Mesenchymal stem cell (in vitro differentiated cells and primary cell): ENCODE measurements at regions not wholly inside any gene's neighbourhood (a gene's known extent, or its start where the extent isn't known, plus 50 kb on each side); places are given as distances from the start of the nearest gene placed in this dataset.
A peak's percentile ranks its signal among the peaks of the same experiment; 100 is the strongest.

Experiments
- DNase-seq: peaks from one replicate; pipeline ENCODE4 v3.0.0-alpha.2; 2013
- H2AFZ ChIP-seq: one replicate; pipeline ENCODE4 v1.6.1; 2013; ENCODE audit warnings: low read depth, mild to moderate bottlenecking, control low read depth, inconsistent platforms, low read length, moderate library complexity
- H2AK5ac ChIP-seq: 2 replicates; pipeline ENCODE4 v1.6.1; 2013; ENCODE audit warnings: low read length, moderate library complexity, mild to moderate bottlenecking, inconsistent platforms; ENCODE audit not compliant: severe bottlenecking
- H2BK120ac ChIP-seq: one replicate; pipeline ENCODE4 v1.6.1; 2013; ENCODE audit warnings: low read depth, mild to moderate bottlenecking, inconsistent platforms, low read length, moderate library complexity
- H2BK12ac ChIP-seq, 2 experiments: one replicate each; pipeline ENCODE4 v1.6.1; 2013; ENCODE audit warnings: inconsistent platforms in 2 of 2, low read length in 2 of 2, mild to moderate bottlenecking in 2 of 2, moderate library complexity in 2 of 2, control low read depth in 1 of 2
- H2BK15ac ChIP-seq: one replicate; pipeline ENCODE4 v1.6.1; 2013; ENCODE audit warnings: mild to moderate bottlenecking, low read depth, inconsistent platforms; ENCODE audit not compliant: poor library complexity, severe bottlenecking
- H2BK5ac ChIP-seq: 2 replicates; pipeline ENCODE4 v1.6.1; 2013; ENCODE audit warnings: low read depth, mild to moderate bottlenecking, low read length, control low read depth, inconsistent platforms; ENCODE audit not compliant: poor library complexity, severe bottlenecking
- H3K14ac ChIP-seq, 2 experiments: one replicate each; pipeline ENCODE4 v1.6.1; 2013; ENCODE audit warnings: inconsistent platforms in 2 of 2, low read length in 2 of 2, control low read depth in 1 of 2, mild to moderate bottlenecking in 1 of 2, moderate library complexity in 1 of 2
- H3K18ac ChIP-seq, 2 experiments: one replicate each; pipeline ENCODE4 v1.6.1; 2013; ENCODE audit warnings: inconsistent platforms in 2 of 2, low read length in 2 of 2, control low read depth in 1 of 2, low read depth in 1 of 2, mild to moderate bottlenecking in 1 of 2
- H3K23ac ChIP-seq, 2 experiments: one replicate each; pipeline ENCODE4 v1.6.1; 2013; ENCODE audit warnings: inconsistent platforms in 2 of 2, low read length in 2 of 2, mild to moderate bottlenecking in 2 of 2, moderate library complexity in 2 of 2, control low read depth in 1 of 2
- H3K27ac ChIP-seq: 2 replicates; pipeline ENCODE4 v1.5.1; 2013; ENCODE audit warnings: mild to moderate bottlenecking, moderate library complexity, low read length, control low read depth, inconsistent platforms; ENCODE audit not compliant: poor library complexity, severe bottlenecking
- H3K27me3 ChIP-seq, 2 experiments: 2 replicates each; pipeline versions ENCODE4 v1.6.1 to v1.7.0; 2013; ENCODE audit warnings: low read length in 2 of 2, mild to moderate bottlenecking in 2 of 2, moderate library complexity in 2 of 2, control low read depth in 1 of 2, inconsistent platforms in 1 of 2; ENCODE audit not compliant: control insufficient read depth in 1 of 2, insufficient read depth in 1 of 2
- H3K36me3 ChIP-seq, 2 experiments: 2 replicates each; pipeline versions ENCODE4 v1.6.1 to v1.7.0; 2013; ENCODE audit warnings: low read length in 2 of 2, control low read depth in 1 of 2, inconsistent platforms in 1 of 2, low read depth in 1 of 2, mild to moderate bottlenecking in 1 of 2; ENCODE audit not compliant: insufficient read depth in 2 of 2, control insufficient read depth in 1 of 2
- H3K4ac ChIP-seq, 2 experiments: one replicate each; pipeline ENCODE4 v1.6.1; 2013; ENCODE audit warnings: inconsistent platforms in 2 of 2, low read length in 2 of 2, mild to moderate bottlenecking in 2 of 2, moderate library complexity in 2 of 2, control low read depth in 1 of 2, low read depth in 1 of 2
- H3K4me1 ChIP-seq: 2 replicates; pipeline ENCODE4 v1.6.1; 2013; ENCODE audit warnings: low read depth, low read length, control low read depth; ENCODE audit not compliant: control insufficient read depth, insufficient read depth
- H3K4me2 ChIP-seq: 2 replicates; pipeline ENCODE4 v1.6.1; 2013; ENCODE audit warnings: low read length, mild to moderate bottlenecking, inconsistent platforms; ENCODE audit not compliant: poor library complexity, severe bottlenecking
- H3K4me3 ChIP-seq, 2 experiments: 2 replicates each; pipeline versions ENCODE4 v1.5.1 to v1.7.0; 2013; ENCODE audit warnings: low read length in 2 of 2, mild to moderate bottlenecking in 2 of 2, control low read depth in 1 of 2, low read depth in 1 of 2; ENCODE audit not compliant: insufficient read depth in 1 of 2
- H3K79me1 ChIP-seq: replicated peaks from 2 replicates; pipeline ENCODE4 v1.6.1; 2013; ENCODE audit warnings: mild to moderate bottlenecking, control low read depth, low read length, inconsistent platforms; ENCODE audit not compliant: poor library complexity, severe bottlenecking
- H3K9ac ChIP-seq: 2 replicates; pipeline ENCODE4 v1.7.0; 2013; ENCODE audit warnings: mild to moderate bottlenecking, low read length, moderate library complexity
- H3K9me3 ChIP-seq: 2 replicates; pipeline ENCODE4 v1.7.0; 2013; ENCODE audit warnings: mild to moderate bottlenecking, low read length; ENCODE audit not compliant: control insufficient read depth
- H4K8ac ChIP-seq: one replicate; pipeline ENCODE4 v1.6.1; 2013; ENCODE audit warnings: inconsistent platforms, mild to moderate bottlenecking, low read length, moderate library complexity
- H4K91ac ChIP-seq: one replicate; pipeline ENCODE4 v1.6.1; 2013; ENCODE audit warnings: mild to moderate bottlenecking, low read length, inconsistent platforms
- WGBS: methylation state at CpG from one replicate; pipeline ENCODE4 v1.1.7; 2013; ENCODE audit warnings: mixed read lengths; 5-methylcytosine and 5-hydroxymethylcytosine counted together

DNA sequence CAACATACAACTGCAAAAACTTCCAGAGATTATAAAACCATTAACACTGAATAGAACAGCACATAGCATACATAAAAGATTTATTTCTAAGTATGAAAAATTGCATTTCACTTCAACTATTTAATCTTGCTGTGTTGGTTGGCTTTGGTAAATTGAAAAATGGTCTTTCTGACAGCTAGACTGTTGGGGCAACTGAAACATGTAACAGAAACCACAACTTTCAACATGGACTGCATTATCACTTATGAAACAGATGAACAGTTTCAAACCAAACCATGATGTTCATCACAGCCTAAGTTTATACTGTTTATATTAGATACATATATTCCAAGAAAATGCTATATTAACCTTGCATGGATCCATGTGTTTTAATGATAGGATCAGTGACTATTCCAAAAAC lies 324.1 kb upstream of the PCDH9 start:
- Histone ChIP-seq H2BK120ac (no peak overlapping the region), H2AK5ac (no peak overlapping the region), H3K4me2 (no peak overlapping the region), H2BK15ac (no peak overlapping the region), H2BK5ac (no peak overlapping the region), H3K27ac (no peak overlapping the region), H3K23ac (no peak overlapping the region), H4K8ac (no peak overlapping the region), H3K36me3 (no peaks in the 10 kb centered on the region), H3K14ac (no peak overlapping the region), H2AFZ (no peak overlapping the region), H2BK12ac (no peak overlapping the region), H3K9ac (no peak overlapping the region), H3K4me3 (no peak overlapping the region), H3K27me3 (no peaks in the 10 kb centered on the region), H3K9me3 (peaks cover 31% of the 10 kb centered on the region), H3K4ac (no peak overlapping the region), H3K79me1 (no peaks in the 10 kb centered on the region), H3K4me1 (no peaks in the 10 kb centered on the region), H3K18ac (no peak overlapping the region), H4K91ac (no peak overlapping the region)
- DNase-seq = peak; percentile 32

DNA sequence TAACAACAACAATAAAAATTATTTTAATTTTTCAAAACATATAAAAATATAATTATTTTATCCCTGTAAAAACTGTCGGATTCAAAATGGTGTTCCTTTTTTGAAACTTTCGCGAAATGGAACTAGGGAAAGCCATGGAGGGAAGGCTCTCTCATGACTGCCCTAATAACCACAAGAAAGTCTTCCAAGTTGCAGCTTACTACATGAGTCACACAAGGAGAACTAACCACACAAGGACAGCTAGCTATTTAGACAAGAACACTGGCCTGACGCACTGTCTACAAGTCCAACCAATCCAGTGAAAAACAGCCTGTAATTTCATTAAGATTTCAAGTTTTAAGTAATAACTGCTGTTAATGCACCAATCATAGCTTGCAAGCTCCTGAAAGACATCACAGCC lies 319.2 kb upstream of the PCDH9 start:
- Histone ChIP-seq H3K4me1 (no peaks in the 10 kb centered on the region), H3K79me1 (no peaks in the 10 kb centered on the region), H3K27ac (no peak overlapping the region), H4K8ac (no peak overlapping the region), H2BK120ac (no peak overlapping the region), H3K4me2 (no peak overlapping the region), H3K9ac (no peak overlapping the region), H3K36me3 (no peaks in the 10 kb centered on the region), H3K14ac (no peak overlapping the region), H3K9me3 (no peaks in the 10 kb centered on the region), H2BK15ac (no peak overlapping the region), H3K4me3 (no peak overlapping the region), H3K27me3 (no peaks in the 10 kb centered on the region), H2AK5ac (no peak overlapping the region), H2BK5ac (no peak overlapping the region), H2AFZ (no peak overlapping the region), H3K18ac (no peak overlapping the region), H3K23ac (no peak overlapping the region), H3K4ac (no peak overlapping the region), H4K91ac (no peak overlapping the region), H2BK12ac (no peak overlapping the region)
- DNase-seq = peak; percentile 85
- WGBS = 81% methylated on average over 4 of the region's 4 CpGs

DNA sequence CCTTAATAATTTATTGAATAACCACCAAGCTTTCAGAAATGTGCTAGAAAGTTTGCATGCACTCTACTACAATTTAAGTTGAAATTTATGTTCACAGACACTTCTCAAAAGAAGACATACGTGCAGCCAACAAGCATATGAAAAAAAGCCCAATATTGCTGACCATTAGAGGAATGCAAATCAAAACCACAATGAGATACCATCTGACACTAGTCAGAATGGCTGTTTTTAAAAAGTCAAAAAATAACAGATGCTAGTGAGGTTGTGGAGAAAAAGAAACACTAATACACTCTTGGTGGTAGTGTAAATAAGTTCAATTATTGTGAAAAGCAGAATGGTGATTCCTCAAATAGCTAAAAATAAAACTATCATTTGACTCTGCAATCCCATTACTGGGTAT lies 308.8 kb upstream of the PCDH9 start:
- Histone ChIP-seq H3K14ac (no peak overlapping the region), H2BK12ac (no peak overlapping the region), H2AK5ac (no peak overlapping the region), H3K79me1 (no peaks in the 10 kb centered on the region), H3K27ac (no peak overlapping the region), H2BK120ac (no peak overlapping the region), H3K4me3 (no peak overlapping the region), H3K4me1 (no peaks in the 10 kb centered on the region), H3K4me2 (no peak overlapping the region), H3K27me3 (no peaks in the 10 kb centered on the region), H2BK15ac (no peak overlapping the region), H2AFZ (no peak overlapping the region), H3K4ac (no peak overlapping the region), H3K18ac (no peak overlapping the region), H4K8ac (no peak overlapping the region), H3K36me3 (no peaks in the 10 kb centered on the region), H2BK5ac (no peak overlapping the region), H4K91ac (no peak overlapping the region), H3K9me3 (no peaks in the 10 kb centered on the region), H3K9ac (no peak overlapping the region), H3K23ac (no peak overlapping the region)
- WGBS = 33% methylated on average over 1 of the region's 1 CpG
- DNase-seq = no peak

DNA sequence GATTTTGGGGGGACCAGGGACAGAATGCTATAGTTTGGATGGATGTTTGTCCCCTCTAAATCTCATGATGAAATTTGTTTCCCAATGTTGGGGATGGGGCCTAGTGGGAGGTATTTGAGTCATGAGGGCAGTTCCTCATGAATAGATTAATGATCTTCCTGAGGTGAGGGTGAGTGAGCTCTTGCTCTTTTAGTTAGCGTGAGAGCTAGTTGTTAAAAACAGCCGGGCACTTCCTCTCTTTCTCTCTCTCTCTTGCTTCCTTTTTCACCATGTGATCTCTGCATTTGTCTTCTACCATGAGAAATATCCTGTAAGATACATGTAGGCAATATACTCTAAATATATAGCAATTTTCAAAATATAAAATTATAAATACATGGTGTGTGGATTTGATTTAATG lies 290.8 kb upstream of the PCDH9 start:
- Histone ChIP-seq H2BK12ac (no peak overlapping the region), H2BK5ac (no peak overlapping the region), H3K27ac (no peak overlapping the region), H3K4me1 (peaks cover 3% of the 10 kb centered on the region), H2BK15ac (no peak overlapping the region), H3K9me3 (peaks cover 9% of the 10 kb centered on the region), H3K9ac (no peak overlapping the region), H3K36me3 (no peaks in the 10 kb centered on the region), H2BK120ac (no peak overlapping the region), H2AK5ac (no peak overlapping the region), H2AFZ (no peak overlapping the region), H3K4me2 (no peak overlapping the region), H4K8ac (no peak overlapping the region), H3K27me3 (no peaks in the 10 kb centered on the region), H3K4ac (no peak overlapping the region), H4K91ac (no peak overlapping the region), H3K14ac (no peak overlapping the region), H3K18ac (no peak overlapping the region), H3K4me3 (no peak overlapping the region), H3K23ac (no peak overlapping the region), H3K79me1 (no peaks in the 10 kb centered on the region)
- WGBS = no CpG with 5 or more reads among the region's 2 CpGs
- no peak for DNase-seq
